ENCODE measurements at regions not wholly inside any gene's neighbourhood (a gene's known extent, or its start where the extent isn't known, plus 50 kb on each side); places are given as distances from the start of the nearest gene placed in this dataset.
"Not testable (repeated sequence)": the region's sequence is repeated elsewhere in the genome, so short reads cannot be mapped to it uniquely, and the experiment has no call there.

DNA sequence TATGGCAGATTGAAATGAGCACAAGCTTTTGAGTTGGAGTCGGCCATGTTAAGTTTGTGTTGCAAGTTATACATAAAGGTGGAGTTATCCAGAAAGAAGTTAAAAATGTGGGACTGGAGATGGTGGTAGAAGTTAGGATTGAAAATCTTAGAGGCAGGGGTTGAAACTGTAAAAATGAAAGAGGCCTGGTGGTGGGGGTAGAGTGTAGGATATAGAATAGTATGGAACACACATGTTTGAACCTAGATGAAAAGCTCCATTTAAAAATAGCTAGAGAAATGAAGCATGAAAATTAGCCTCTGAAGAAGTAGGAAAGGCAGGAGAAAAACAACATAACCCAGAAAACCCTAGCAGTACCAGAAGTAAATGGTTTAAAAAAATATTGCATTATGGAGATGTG, 131.8 kb upstream of the ENPEP start:
- Mint-ChIP-seq H3K9me3 (peaks cover 3% of the 10 kb centered on the region), H3K27ac (no peak overlapping the region), H3K36me3 (ENCODE audit: low read depth) (no peaks in the 10 kb centered on the region), H3K4me3 (no peak overlapping the region), H3K4me1 (peaks cover 3% of the 10 kb centered on the region), H3K27me3 (peaks cover 14% of the 10 kb centered on the region)
- DNase-seq (no peak), ATAC-seq (no peak)

DNA sequence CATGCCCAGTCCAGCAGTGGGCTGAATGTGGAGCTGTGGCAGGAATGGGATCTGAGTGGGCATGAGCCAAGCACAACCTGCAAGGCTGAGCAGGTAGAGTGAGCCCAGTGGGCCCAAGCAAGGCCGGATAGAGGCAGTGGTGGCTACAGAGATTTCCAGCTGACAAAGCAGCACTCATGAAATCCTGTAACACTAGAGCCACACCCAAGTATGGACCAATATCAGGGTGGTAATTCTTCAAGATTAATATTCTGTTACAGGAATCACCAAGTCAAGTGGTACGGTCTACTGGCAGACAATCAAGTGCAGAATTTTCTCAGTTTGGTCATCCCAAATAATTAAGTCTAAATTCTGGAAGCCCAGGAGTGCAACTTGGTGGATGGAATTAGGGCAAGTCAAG, 132.4 kb upstream of the ENPEP start:
- peaks cover 17% of the 10 kb centered on the region for H3K27me3 Mint-ChIP-seq
- no peak for DNase-seq
- peaks cover 3% of the 10 kb centered on the region for H3K4me1 Mint-ChIP-seq
- H3K9me3 Mint-ChIP-seq: peaks cover 3% of the 10 kb centered on the region
- ATAC-seq: no peak
- no peaks in the 10 kb centered on the region for H3K36me3 Mint-ChIP-seq (ENCODE audit: low read depth)
- no peak overlapping the region for H3K4me3 Mint-ChIP-seq
- H3K27ac Mint-ChIP-seq: no peak overlapping the region

DNA sequence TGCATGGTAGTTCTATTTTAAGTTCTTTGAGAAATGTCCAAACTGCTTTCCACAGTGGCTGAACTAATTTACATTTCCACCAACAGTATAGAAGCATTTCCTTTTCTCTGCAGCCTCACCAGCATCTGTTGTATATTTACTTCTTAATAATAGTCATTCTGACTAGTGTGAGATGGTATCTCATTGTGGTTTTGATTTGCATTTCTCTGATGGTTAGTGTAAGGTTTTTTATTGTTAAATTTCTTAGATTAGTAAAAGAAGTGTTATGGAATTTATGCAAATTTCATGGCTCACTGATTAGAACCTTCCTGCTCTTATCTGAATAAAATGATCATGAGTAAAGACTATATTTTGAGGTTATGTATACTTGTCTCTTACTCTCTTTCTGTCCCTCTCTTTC, 134.8 kb upstream of the ENPEP start:
- not testable (repeated sequence) for H3K4me3 Mint-ChIP-seq; DNase-seq; H3K9me3 Mint-ChIP-seq; ATAC-seq; H3K4me1 Mint-ChIP-seq; H3K36me3 Mint-ChIP-seq (ENCODE audit: low read depth); H3K27ac Mint-ChIP-seq
- peaks cover 20% of the 10 kb centered on the region for H3K27me3 Mint-ChIP-seq

DNA sequence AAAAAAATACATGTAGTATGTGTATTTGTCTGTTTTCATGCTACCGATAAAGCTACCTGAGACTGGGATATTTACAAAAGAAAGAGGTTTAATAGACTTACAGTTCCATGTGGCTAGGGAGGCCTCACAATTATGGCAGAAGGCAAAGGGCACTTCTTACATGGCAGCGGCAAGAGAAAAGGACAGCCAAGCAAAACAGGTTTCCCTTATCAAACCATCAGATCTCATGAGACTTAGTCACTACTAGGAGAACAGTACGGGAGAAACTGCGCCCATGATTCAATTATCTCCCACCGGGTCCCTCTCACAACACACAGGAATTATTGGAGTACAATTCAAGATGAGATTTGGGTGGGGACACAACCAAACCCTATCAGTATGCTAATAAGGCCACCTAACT, 137.0 kb upstream of the ELOVL6 start:
- no peak for DNase-seq

DNA sequence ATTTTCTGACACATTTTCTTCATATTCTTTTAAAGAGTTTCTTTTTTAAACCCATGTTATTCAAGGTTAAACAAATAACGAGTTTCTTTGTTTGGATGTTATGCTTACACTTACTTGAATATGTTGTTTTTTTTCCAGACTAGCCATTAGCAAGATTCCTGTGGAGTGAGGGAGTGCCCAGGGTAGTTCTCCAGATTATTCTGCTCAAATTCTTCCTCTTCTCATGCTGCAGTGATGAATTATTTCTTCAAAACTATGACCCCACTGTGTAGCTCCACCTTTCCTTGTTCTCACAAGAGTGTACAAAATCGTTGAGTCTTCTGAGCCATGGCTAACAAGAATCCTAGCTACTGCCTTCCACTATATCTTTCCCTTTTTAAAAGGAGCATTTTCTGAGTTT, 134.1 kb upstream of the ELOVL6 start:
- no peak for ATAC-seq
- Mint-ChIP-seq H3K4me3 (no peak overlapping the region), H3K27ac (no peak overlapping the region), H3K9me3 (peaks cover 8% of the 10 kb centered on the region), H3K4me1 (no peaks in the 10 kb centered on the region), H3K27me3 (peaks cover 40% of the 10 kb centered on the region), H3K36me3 (ENCODE audit: low read depth) (no peaks in the 10 kb centered on the region)
- no peak for DNase-seq

More for the DNA sequence above, 137.0 kb upstream of the ELOVL6 start:
- Mint-ChIP-seq H3K4me1 (no peaks in the 10 kb centered on the region), H3K27ac (no peak overlapping the region), H3K36me3 (ENCODE audit: low read depth) (no peaks in the 10 kb centered on the region), H3K27me3 (peaks cover 27% of the 10 kb centered on the region), H3K9me3 (no peaks in the 10 kb centered on the region), H3K4me3 (no peak overlapping the region)
- no peak for ATAC-seq

DNA sequence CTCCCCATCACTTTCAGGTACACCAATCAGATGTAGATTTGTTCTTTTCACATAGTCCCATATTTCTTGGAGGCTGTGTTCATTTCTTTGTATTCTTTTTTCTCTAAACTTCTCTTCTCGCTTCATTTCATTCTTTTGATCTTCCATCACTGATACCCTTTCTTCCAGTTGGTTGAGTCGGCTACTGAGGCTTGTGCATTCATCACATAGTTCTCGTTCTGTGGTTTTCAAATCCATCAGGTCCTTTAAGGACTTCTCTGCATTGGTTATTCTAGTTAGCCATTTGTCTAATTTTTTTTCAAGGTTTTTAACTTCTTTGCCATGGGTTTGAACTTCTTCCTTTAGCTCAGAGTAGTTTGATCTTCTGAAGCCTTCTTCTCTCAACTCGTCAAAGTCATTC, 128.0 kb upstream of the ELOVL6 start:
- H3K27me3 Mint-ChIP-seq: peaks cover 36% of the 10 kb centered on the region
- H3K9me3 Mint-ChIP-seq; H3K4me1 Mint-ChIP-seq; DNase-seq; H3K36me3 Mint-ChIP-seq (ENCODE audit: low read depth); ATAC-seq; H3K4me3 Mint-ChIP-seq; H3K27ac Mint-ChIP-seq: not testable (repeated sequence)

DNA sequence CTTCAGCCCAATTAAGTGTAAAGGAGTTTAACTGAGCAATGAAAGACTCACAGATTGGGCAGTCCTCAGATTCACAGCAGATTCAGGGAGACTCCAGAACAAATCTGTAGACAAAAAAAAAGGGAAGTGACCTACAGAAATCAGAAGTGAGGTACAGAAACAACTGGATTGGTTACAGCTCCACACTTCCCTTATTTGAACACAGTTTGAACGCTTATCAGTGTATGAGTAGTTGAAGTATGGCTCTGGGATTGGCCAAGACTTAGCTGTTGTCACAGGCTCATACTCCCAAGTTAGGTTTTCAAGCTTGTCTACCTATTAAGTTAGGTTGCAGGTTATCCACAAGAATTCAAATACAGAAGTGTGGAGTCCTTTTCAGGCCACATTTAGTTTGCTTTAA, 112.4 kb upstream of the ELOVL6 start:
- H3K27ac Mint-ChIP-seq: no peak overlapping the region
- no peak for DNase-seq
- H3K27me3 Mint-ChIP-seq: peaks cover 9% of the 10 kb centered on the region
- H3K9me3 Mint-ChIP-seq: no peaks in the 10 kb centered on the region
- no peak for ATAC-seq
- H3K4me1 Mint-ChIP-seq: no peaks in the 10 kb centered on the region
- no peaks in the 10 kb centered on the region for H3K36me3 Mint-ChIP-seq (ENCODE audit: low read depth)
- no peak overlapping the region for H3K4me3 Mint-ChIP-seq

DNA sequence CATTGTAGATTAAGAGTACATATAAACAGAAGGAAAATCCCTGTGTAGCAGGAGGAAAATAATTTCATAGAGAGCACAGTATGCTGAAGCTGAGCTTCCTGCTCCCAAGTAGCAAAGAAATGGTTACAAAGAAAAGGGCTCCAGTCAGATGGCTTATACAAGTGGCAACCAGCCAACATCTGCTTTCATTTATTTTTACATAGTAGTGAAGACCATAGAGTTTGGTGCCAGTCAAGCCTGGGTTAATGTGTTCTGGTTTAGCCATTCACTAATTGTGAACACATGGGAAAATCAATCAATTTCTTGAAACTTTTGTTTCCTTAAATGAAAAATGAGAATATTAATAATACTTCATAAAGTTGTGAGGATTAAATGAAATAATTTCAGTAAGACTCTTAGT, 111.3 kb upstream of the ELOVL6 start:
- no peak for ATAC-seq
- no peak overlapping the region for H3K4me3 Mint-ChIP-seq
- H3K36me3 Mint-ChIP-seq (ENCODE audit: low read depth): no peaks in the 10 kb centered on the region
- no peaks in the 10 kb centered on the region for H3K9me3 Mint-ChIP-seq
- H3K4me1 Mint-ChIP-seq: no peaks in the 10 kb centered on the region
- no peak for DNase-seq
- H3K27ac Mint-ChIP-seq: no peak overlapping the region
- H3K27me3 Mint-ChIP-seq: peaks cover 8% of the 10 kb centered on the region

DNA sequence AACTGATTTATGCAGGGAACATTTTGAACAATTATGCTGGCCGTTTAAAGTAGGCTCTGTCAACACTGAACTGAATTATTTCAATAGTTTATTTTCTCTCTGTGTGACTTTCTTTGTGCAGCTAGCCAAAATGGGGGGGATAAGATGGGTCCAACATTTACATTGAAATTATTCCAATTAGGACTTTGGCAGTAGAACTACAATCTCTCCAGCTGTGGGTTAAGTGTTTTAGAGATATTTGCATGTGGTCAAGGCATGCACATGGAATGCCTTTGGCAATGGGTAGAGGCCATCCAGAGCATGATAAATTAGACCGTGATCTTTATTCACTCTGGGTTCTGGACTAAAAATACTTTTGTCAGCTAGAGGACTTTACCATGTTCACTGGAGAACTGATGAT, 107.9 kb upstream of the ELOVL6 start:
- peaks cover 14% of the 10 kb centered on the region for H3K27me3 Mint-ChIP-seq

DNA sequence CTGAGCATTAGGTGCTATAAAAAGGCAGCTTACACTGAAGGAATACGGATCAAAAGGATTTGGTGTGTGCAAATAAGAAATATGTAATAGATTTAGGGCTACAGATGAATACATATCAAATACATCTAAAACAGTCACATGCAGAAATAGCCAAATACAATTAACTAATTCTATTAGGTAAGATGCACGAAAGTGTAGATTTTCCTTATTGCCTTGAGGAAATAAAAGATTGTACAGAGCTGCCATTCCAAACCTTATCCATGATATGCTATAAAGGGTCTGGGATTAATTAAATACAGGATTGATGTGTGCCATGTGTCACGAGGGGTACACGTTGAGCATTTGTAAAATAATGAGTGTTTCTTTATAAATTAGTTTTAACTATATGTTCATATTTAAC, 107.0 kb upstream of the ELOVL6 start:
- Mint-ChIP-seq H3K27ac (no peak overlapping the region), H3K4me1 (no peaks in the 10 kb centered on the region), H3K4me3 (no peak overlapping the region), H3K36me3 (ENCODE audit: low read depth) (no peaks in the 10 kb centered on the region), H3K27me3 (peaks cover 16% of the 10 kb centered on the region), H3K9me3 (no peaks in the 10 kb centered on the region)
- DNase-seq (no peak), ATAC-seq (no peak)

More for the DNA sequence above, 107.9 kb upstream of the ELOVL6 start:
- no peaks in the 10 kb centered on the region for H3K36me3 Mint-ChIP-seq (ENCODE audit: low read depth)
- no peak for DNase-seq
- no peak overlapping the region for H3K4me3 Mint-ChIP-seq
- no peak for ATAC-seq
- H3K4me1 Mint-ChIP-seq: no peaks in the 10 kb centered on the region
- H3K9me3 Mint-ChIP-seq: no peaks in the 10 kb centered on the region
- no peak overlapping the region for H3K27ac Mint-ChIP-seq

DNA sequence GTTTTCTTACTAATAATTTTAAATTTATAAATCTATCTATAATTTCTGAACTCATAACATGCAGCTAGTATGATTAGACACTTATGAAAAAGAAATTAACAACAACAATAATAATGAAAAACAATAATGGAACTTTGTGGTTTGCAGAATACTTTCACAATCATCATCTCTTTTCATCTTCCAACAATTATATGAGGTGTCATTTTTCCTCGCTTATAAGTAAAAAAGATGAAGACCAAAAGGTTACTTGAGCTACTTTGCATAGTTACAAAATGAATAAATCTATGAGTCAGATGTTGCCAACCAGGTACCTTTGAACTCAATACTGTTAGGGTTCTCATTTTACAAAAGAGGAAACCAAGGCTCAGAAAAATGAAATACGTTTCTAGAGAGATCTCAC, 98.5 kb upstream of the ELOVL6 start:
- Mint-ChIP-seq H3K9me3 (no peaks in the 10 kb centered on the region), H3K4me1 (peaks cover 14% of the 10 kb centered on the region), H3K27me3 (peaks cover 33% of the 10 kb centered on the region), H3K27ac (peak overlapping the region; percentile 19), H3K4me3 (no peak overlapping the region), H3K36me3 (ENCODE audit: low read depth) (no peaks in the 10 kb centered on the region)
- ATAC-seq (peak; percentile 72), DNase-seq (no peak)

DNA sequence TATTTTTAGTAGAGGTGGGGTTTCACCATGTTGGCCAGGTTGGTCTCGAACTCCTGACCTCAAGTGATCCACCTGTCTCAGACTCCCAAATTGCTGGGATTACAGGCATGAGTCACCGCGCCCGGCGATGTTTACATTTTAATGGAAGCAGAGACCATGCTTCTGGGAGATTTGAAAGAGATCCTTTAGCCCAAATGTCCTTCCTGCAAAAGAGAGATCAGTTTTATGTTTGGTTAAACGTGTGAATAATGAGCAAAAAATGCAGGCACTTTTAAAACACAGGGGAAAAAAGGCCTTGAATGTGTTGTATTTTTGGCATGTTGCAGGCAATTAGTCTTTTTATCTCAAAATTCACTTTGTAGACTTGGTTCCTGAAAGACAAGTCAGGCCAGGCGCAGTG, 95.8 kb upstream of the ELOVL6 start:
- Mint-ChIP-seq H3K4me1 (peaks cover 14% of the 10 kb centered on the region), H3K9me3 (no peaks in the 10 kb centered on the region), H3K27me3 (peaks cover 25% of the 10 kb centered on the region), H3K27ac (no peak overlapping the region), H3K36me3 (ENCODE audit: low read depth) (no peaks in the 10 kb centered on the region), H3K4me3 (no peak overlapping the region)
- ATAC-seq (no peak), DNase-seq (no peak)

DNA sequence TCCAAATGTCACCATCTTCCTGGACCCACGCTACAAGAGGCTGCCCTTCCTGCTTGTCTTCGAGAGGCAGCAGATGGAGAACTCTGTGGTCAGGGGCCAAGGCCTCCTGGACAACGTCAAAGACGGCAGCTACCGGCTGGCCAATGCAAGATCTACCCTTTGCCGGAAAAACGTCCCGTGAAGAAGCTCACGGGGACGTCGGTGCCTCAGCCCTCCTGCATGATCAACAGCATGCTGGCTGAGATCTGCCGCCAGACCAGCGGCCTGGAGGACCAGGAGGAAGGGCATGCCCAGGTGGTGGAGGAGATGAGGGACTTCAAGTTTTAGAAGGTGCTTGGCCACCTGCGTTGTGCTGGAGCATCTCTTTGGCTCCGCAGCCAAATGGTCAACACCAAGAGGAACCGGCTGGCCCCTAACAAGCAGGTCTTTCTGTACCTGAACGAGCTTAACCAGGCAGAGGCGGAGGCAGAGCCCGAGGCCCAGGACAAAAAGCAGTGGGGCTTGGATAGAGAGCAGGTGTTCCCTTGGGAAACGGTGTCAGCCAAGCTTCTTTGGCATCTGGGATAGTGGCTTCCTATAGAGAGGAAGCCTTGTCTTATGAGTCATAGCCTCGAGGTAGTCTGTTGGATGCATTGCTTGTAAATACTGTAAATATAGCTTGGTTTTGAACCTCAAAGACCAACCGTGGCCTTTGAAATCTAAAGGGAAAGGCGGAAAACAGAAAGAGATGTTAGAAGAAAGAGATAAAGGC, 94.8 kb upstream of the ELOVL6 start:
- Mint-ChIP-seq H3K36me3 (ENCODE audit: low read depth) (no peaks in the 10 kb centered on the region), H3K9me3 (no peaks in the 10 kb centered on the region), H3K27ac (no peak overlapping the region), H3K27me3 (peaks cover 27% of the 10 kb centered on the region), H3K4me3 (no peak overlapping the region), H3K4me1 (peaks cover 14% of the 10 kb centered on the region)
- no peak for ATAC-seq
- DNase-seq: no peak

DNA sequence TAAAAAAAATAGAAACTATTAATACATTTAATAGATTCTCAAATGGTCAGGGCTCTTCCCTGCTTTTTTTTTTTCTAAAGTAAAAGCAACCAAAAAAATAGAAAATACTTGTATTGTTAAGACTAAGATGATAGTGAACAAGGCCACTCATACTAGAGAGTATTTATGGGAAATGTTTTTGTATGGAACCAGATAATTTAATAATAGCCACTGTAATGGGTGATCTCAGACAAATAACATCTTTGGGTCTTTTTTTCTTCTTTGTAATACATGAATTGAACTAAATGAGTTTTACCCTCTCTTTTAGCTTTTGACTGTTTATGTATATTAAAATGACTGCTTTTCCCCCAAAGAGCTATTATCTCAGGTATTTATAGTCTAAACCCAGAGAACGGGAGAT, 92.1 kb upstream of the ELOVL6 start:
- H3K27ac Mint-ChIP-seq: no peak overlapping the region
- no peak for ATAC-seq
- no peaks in the 10 kb centered on the region for H3K36me3 Mint-ChIP-seq (ENCODE audit: low read depth)
- peaks cover 6% of the 10 kb centered on the region for H3K4me1 Mint-ChIP-seq
- H3K9me3 Mint-ChIP-seq: no peaks in the 10 kb centered on the region
- H3K4me3 Mint-ChIP-seq: no peak overlapping the region
- peaks cover 18% of the 10 kb centered on the region for H3K27me3 Mint-ChIP-seq
- DNase-seq: no peak

DNA sequence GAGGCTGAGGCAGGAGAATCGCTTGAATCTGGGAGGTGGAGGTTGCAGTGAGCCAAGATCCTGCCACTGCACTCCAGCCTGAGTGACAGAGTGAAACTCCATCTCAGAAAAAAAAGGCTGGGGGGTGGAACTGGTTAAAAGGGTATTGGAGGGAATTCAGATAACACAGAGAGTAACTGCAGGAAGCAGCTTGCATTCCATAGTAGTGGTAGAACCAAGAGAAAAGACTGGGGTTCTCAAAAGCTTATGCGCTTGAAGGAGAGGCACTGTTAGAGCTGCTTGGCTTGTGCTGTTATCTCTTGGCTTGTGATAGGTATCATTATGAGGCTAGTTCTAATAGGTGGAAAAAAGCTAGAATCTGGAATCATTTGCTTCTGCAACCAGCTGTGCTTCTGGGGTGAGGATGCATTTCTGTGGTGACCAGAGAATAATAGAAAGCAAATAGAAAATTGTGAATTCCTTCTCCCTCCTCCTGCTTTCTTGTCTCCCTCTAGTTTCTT, 91.2 kb upstream of the ELOVL6 start:
- Mint-ChIP-seq H3K27me3 (peaks cover 14% of the 10 kb centered on the region), H3K9me3 (no peaks in the 10 kb centered on the region), H3K27ac (no peak overlapping the region), H3K4me1 (peaks cover 6% of the 10 kb centered on the region), H3K36me3 (ENCODE audit: low read depth) (no peaks in the 10 kb centered on the region), H3K4me3 (no peak overlapping the region)
- DNase-seq (no peak), ATAC-seq (no peak)

DNA sequence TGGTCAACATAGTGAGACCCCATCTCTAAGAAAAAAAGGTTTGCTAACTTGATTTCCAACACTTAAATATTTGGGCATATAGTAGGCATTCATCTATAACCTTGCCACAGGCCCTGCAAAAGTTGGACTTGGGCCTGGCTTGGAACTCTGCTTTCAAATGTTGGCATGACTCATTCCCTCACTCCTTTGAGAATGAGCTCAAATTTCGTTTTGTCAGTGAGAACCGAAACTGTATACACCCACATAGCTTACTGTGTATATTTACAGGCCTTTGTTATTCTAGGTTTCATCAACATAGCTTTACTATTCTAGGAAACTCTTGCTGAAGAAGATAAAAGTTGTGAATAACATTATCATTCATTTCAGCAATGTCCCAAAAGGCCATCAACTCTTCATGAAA, 88.7 kb upstream of the ELOVL6 start:
- no peak for DNase-seq
- ATAC-seq: peak; percentile 84
- Mint-ChIP-seq H3K27me3 (peaks cover 7% of the 10 kb centered on the region), H3K4me1 (peaks cover 6% of the 10 kb centered on the region), H3K9me3 (no peaks in the 10 kb centered on the region), H3K36me3 (ENCODE audit: low read depth) (no peaks in the 10 kb centered on the region), H3K4me3 (no peak overlapping the region), H3K27ac (no peak overlapping the region)
